GM18505 (cell line): ENCODE measurements at regions not wholly inside any gene's neighbourhood (a gene's known extent, or its start where the extent isn't known, plus 50 kb on each side); places are given as distances from the start of the nearest gene placed in this dataset.

Experiments
- ATAC-seq: cut with Tn5 transposase; IDR thresholded peaks from one replicate; pipeline ENCODE4 v1.9.1; 2021; ENCODE audit not compliant: unreplicated experiment
- POLR2A ChIP-seq: IDR thresholded peaks from 4 replicates; pipeline ENCODE4 v1.6.1; 2011; ENCODE audit warnings: borderline replicate concordance; ENCODE audit not compliant: insufficient read depth, insufficient read length; ENCODE audit errors: extremely low read depth

DNA sequence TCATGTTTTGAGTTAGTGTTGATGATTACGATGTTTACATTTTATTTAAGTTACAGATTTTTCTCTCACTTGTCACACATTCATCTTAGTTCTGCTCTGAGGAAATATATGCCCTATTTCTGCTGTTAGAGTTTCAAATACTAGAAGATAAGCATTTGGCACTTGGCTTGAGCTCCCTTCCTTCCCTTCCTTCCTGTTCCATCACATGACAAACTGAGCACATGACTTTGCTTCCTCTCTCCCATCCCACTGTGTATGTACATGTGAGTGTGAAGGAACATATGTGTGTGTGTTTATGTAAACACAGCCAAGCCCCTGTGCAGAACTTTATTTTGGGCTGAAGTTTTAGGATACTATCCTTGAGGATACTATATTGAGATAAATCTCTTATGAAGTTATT lies 795.9 kb upstream of the IGFBP3 start:
- no peak for ATAC-seq
- TF ChIP-seq POLR2A: no peak

DNA sequence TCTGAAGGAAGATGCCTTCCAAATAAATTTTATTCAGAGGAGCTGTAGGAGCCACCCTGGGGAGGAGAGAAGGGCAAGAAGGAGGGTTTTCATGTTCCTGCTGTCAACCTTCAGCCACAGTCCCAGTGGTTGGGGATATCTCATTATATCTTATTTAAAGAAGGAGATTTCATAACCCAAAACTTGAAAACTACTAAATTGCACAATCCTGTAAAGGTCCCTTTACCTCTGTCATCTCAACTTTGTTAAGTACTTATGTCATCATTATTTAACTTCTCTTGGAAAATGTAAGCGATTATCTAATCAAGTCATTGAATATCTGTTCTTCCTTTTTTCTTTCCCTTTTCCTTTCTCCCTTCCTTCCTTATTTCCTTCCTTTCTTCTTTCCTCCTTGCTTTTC lies 794.5 kb upstream of the IGFBP3 start:
- ATAC-seq: no peak
- no peak for TF ChIP-seq POLR2A

GRCh38 chr7:46714904-46715303 lies 793.8 kb upstream of the IGFBP3 start:
- TF ChIP-seq POLR2A: no peak
- no peak for ATAC-seq

DNA sequence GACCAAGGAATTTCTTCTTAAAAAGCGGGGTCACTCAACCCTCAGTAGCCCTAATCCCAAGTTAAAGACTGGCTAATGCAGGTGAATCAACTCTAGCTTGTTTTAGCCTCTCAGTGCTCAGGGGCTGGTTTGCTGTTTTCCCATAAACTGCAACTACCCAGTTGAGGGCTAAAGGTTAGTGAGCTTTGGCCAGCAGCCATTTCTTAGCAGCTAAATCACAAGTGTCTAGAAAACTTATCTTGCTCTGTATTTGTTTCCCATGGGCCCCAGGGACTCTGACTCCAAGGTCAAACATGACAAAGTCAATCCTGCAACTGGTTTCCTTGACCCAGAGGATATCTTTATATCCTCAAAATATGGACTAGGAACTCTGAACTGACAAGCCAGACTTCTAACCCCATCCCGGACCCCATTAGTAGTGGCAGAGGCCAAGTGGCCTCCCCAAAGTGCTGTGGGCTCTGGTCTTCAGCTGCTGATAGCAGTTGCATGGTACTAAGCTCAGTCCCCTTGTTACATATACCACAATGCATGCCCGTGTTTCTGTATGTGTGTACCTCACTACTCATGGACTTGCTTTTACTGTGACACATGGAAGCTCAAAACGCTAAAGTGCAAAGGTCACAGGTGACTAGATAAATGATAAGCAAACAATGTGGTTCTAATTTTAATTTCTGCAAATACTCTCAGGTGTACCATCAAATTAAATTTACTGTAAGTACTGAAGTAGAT lies 793.0 kb upstream of the IGFBP3 start:
- no peak for ATAC-seq
- TF ChIP-seq POLR2A: no peak

GRCh38 chr7:46710927-46711326 lies 789.9 kb upstream of the IGFBP3 start:
- no peak for ATAC-seq
- no peak for TF ChIP-seq POLR2A

- no peak for TF ChIP-seq POLR2A
- ATAC-seq: no peak
Measured at GRCh38 chr7:46707973-46708372, 786.9 kb upstream of the IGFBP3 start.

GRCh38 chr7:46705386-46706255 lies 784.5 kb upstream of the IGFBP3 start:
- no peak for TF ChIP-seq POLR2A
- ATAC-seq: no peak

DNA sequence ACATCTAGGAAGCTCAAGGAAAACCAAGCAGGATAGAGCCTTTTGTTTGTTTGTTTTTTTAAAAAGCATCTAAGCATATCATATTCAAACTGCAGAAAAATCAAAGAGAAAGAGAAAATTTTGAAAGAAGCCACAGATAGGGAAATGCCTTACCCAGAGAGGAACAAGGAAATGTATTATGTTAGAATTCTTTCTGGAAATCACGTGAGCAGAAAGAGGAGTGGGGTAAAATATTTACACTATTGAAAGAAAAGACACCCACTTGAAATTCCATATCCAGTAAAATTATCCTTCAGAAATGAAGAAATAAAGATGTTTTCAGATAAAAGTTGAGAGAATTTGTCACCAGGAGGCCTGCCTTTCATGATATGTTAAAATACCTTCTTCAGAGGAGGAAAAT lies 775.7 kb upstream of the IGFBP3 start:
- no peak for TF ChIP-seq POLR2A
- no peak for ATAC-seq

DNA sequence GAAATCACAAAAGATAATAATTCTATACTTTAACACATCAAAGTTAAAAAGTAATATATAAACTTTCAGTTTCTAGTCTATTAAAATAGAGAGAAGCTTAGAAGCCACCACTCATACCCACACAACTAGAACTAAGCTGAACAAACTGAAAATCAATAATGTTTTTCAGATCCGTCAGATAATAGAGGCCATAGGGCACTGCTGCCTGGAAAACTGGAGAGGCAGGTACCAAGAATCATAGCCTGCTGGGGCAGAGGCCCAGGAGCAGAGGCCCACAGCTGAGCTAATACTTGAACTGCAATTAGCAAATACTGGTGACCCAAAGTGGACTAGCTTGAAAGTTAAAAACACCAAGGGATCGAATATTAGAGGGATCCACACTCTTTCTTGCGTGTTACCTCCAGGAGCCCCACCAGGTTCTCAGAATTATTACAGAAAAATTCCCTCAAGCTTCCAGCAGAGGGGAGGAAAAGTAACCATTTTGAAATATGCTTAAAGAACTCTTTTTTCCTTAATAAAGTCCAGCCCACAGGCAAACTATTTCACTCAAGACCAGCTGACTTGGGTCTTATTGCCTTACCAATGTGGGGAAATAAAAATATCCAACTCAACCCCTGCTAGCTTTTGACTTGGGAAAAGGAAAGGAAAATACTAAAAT lies 774.1 kb upstream of the IGFBP3 start:
- no peak for TF ChIP-seq POLR2A
- no peak for ATAC-seq

DNA sequence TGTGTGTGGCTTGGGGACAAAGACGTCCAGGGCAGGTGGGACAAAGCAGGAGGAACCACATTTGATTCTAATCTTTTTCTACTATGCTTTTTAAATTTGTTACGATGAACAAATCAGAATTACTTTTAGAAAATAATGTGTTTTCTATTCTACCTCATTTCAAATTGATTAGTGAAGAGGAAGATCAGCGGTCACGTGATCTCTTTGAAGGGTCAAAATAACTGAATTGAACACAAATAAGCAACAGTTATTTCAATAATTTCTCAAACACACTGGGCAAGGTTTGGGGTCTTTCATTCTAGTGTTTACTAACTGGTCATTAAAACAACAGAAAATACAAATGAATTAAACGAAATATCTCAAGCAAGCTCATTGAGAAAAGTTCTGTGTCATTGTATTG lies 773.0 kb upstream of the IGFBP3 start:
- TF ChIP-seq POLR2A: no peak
- ATAC-seq: no peak

- TF ChIP-seq POLR2A: no peak
- ATAC-seq: no peak
Measured at GRCh38 chr7:46687203-46687602, 766.1 kb upstream of the IGFBP3 start.

DNA sequence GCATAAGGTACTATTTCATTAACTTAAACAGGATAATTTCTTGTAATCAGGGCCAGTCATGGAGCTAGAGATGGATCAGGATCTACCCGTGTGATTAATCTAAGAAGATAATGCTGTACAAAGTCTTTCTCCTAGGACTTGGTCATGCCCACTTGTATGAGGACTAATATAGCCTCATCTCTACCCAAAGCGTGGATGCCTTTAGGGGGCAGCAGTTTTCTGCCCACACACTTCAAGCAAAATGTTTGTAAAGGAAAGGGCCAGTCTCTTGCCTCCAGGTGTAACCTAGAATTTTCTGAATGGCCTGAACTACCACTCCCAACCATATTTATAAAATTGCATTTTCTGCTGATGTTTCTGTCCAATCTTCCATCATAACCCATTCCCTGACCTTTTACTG lies 764.0 kb upstream of the IGFBP3 start:
- no peak for ATAC-seq
- TF ChIP-seq POLR2A: no peak

DNA sequence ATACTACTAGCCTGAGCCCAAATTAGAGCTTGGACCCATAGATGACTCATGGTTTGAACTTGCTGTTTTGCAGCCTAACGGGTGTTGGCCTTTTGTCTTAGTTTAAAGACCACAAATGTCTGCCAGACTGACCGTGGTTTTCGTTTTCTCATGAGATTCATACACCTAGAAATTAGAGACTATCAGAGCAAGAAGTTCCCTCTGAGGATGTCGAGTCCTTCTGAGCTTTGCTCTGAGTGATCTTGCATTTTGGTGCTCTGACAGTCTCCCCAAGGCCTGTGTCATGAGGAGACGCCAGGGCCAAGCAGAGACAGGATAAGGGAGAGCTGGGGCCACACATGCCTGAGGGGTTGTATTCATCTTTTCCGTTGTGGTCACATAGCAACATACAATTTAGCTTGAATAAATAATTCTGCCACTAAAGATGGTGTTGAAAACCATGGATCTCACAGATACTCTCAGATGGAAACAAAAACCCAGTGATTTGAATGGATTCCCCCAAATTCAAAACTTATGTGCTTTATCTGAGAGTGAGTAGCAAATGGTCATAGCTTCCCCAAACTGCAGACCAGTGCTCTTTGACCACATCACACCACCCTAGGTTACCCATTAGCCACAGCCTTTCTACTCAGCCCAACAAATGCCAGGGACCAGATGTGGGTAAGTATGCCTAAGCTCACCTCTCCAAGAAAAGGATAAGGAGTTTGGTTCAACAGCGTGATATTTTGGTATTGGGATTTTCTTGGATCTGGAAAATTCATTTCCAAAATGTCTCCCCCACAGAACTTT lies 762.0 kb upstream of the IGFBP3 start:
- no peak for TF ChIP-seq POLR2A
- no peak for ATAC-seq

GRCh38 chr7:46681865-46682503 lies 760.9 kb upstream of the IGFBP3 start:
- no peak for TF ChIP-seq POLR2A
- no peak for ATAC-seq
